NCI-H2196 treated with DMSO at 0.1 percent for 48 hours (cell line): ENCODE measurements at regions not wholly inside any gene's neighbourhood (a gene's known extent, or its start where the extent isn't known, plus 50 kb on each side); places are given as distances from the start of the nearest gene placed in this dataset.
A peak's percentile ranks its signal among the peaks of the same experiment; 100 is the strongest.
"Not testable (repeated sequence)": the region's sequence is repeated elsewhere in the genome, so short reads cannot be mapped to it uniquely, and the experiment has no call there.

Experiments used
- DNase-seq: peaks from one replicate; lab custom pipeline; 2025; ENCODE audit not compliant: unreplicated experiment; lab: John Stamatoyannopoulos, UW

DNA sequence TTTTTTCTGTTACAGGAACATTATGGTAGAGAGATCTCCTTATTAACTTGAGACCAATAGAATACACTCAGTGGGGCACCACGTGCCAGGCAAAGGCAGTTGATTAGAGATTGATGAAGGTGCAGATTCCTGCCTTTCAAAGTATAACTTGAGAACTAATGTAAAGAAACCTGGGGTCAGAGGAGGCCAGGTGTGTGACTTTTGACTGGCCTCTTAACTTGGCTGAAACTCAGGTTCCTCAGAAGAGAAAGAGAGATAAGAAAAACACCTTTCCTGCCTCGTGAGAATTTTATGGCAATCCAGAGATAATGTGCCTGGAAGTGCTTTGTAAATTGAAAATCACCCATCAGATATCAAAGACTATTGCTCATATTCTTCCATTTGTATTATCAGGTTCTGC, 110.7 kb upstream of the GZMB start:
- DNase-seq = no peak

DNA sequence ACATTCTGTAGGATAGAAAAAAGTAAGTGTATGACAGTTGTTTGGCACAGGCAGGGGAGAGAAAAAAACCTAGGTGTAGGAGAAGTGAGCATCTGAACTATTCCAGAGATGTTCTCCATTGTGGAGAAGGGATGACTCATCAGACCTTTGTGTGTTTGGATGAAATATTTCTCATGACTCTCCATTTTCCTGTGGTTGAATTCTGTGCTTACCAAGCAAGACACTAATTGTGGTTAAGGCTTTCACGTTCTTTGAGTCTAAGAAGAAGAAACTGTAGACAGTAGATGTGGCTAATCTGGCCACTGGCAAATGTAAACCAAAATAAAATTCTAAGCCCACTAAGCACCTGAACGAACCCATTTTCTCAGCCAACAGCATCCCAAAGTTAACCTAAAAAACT, 107.9 kb upstream of the GZMB start:
- DNase-seq = no peak

DNA sequence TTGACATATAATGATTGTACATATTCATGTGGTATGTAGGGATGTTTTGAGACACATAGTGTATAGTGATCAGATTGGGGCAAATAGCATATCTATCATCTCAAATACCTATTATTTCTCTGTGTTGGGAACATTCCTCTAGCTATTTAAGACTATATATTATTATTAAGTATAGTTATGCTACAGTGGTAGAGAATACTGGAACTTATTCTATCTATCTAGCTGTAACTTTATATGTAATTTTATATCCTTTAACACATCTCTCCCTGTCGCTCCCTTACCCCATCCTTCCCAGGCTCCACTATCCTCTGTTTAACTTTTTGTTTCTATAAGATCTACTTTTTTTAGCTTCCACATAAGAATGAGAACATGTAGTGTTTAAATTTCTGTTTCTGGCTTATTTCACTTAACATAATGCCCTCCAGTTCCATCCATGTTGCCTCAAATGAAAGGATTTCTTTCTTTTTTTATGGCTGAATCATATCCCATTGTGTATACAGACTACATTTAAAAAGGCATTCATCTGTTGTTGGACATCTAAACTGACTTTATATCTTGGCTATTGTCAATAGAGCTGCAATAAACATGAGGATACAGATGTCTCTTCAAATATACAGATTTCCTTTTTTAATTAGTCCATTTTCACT, 102.1 kb upstream of the GZMB start:
- DNase-seq = no peak

DNA sequence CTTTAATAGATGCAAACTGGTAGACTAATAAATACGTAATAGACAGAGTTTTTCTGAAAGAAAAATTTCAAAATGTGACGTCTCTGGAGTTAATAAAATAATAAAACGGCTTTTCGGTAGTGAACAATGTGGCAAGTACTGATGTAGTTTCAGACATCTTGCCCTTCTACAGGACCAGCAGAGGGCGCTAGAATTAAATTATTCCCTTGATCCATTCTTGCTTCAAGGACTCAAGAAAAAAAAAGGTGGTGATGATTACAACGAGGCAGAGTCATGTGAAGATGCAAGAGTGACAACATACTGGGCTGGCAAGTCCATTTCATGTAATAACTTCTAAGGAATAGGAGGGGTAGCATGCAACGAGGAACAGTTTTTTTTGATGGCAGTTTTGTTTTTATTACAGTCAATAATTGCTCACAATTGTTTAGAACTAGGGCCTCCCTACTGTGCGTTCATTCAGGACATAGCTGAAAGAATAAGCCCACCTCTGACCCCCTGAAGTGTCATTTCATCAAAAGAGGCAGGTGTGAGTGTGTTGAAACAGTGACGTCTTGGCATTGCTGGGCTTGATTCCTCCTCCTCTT, 101.0 kb upstream of the GZMB start:
- DNase-seq = peak; percentile 40

DNA sequence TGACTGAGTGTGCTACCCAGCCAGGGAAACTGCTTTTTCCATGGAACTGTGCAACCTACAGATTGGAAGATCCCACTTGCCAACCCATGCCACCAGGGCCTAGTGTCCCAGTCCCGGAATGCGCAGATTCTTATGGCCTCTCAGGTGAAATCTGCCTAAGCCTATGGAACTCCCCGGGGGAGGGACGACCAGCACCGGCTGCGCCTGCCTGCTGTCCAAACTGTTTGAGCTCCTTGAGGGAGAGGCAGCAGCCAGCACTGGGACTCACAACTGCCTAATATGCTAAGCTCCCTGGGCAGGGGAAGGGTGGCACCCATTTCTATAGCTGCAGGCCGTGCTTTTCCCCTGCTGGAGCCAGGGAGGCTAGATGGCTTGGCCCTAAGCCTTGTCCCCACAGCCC, 92.5 kb upstream of the GZMB start:
- DNase-seq = no peak

DNA sequence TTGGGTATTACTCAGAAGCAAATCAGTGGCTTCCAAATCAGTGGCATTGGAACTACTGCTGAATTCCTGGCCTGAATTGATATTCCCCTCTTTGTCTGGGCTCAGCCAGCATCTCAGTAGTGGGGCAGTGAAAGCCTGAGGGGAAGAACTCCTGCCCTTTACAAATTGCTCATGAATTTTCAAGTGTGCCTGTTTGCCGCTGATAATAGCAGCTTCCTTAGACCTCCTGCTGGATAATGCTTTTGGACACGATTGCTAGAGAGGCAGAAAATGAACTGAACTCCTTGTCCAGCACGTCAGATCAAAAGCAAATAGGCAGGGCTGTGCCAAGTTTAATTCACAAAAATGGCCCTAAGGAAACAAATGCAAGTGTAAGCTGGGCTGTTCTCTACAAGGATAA, 91.3 kb upstream of the GZMB start:
- no peak for DNase-seq

DNA sequence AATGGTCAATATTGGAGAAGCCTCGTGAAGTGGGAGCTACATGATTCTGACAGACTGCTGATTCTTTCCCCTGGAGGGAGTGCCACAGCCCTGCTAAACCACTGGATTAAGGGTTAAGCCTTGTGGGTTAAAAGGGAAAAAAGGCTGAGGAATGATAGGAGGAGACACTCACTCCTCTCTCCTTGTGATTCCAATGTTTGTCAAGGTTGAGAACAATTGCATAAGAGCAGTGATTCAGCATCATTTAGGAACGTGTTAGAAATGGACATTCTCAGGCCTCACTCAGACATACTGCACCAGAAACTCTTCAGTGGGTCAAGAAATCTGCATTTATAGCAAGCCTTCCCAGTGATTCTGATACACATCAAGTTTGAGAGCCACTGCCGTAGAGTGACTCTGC, 87.8 kb upstream of the GZMB start:
- DNase-seq = no peak

DNA sequence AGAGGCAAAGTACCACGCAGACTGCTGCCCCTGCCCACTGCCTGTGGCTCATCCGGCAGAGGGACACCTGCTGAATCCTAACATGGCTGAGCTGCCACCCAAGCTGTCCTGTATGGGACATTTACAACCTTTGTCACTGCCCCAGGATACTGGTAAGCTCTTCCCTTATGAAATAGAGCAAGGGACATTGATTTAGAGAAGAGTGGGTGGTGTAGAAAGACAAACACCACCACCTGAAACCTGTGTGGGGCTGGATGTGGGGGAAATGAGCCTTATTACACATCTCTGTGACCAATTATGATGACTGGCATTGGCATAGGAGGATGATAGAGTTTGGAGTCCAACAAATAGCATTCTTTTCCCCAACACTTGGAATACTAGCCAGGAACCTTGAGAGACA, 81.2 kb upstream of the GZMB start:
- no peak for DNase-seq

DNA sequence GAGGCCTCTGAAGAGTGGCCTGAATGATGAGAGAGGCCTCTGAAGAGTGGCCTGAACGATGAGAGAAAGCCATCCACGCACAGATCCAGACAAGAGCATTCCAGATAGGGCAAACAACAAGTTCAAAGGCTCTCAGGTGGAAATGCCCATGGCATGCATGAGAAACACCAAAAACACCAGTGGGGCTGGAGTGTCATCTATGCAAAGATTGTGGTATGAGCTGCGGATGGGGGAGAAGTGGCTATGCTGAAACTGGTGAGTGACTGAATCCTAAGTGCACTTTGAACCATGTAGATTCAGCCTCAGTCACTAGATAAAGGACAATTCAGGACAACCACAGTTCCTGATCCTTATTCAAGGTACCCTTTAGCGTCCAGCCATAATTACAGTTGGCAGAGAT, 79.4 kb upstream of the GZMB start:
- DNase-seq = no peak

DNA sequence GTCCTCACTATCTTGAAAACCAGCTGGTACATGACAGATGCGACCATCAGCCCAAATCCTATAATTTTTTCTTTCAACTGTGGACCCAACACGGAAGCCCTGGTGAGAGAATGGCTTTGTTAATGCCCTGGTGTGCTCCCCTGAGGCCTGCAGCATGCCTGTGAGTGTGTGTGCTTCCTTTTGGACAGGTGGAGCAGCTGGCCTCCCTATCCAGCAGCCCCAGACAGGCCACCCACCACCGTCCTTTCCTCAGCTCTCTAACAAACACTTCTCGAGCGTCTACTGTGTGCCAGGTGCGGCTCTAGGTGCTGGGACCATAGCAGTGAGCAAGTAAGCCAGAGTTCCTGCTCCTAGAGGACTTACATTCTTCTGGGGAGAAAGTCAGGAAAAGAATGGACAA, 78.9 kb upstream of the GZMB start:
- no peak for DNase-seq

DNA sequence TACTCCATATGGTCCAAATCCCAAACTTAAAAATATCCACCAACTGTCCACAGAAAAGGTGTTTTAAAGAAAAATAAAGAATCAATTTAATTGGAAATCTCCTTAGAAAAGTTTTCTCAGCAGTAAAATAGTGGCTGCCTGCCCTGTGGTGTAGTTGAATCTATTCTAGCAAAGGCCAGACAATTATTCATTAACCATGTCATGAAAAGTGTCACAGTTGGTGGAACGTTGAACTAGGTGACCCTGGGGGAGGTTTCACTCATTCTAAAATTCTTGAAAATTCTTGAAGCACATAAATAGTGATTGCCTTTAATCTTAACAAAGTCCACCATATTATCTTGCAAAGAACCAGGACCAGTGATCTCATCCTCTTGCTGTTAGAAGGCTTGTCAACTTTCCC, 78.4 kb upstream of the GZMB start:
- no peak for DNase-seq

DNA sequence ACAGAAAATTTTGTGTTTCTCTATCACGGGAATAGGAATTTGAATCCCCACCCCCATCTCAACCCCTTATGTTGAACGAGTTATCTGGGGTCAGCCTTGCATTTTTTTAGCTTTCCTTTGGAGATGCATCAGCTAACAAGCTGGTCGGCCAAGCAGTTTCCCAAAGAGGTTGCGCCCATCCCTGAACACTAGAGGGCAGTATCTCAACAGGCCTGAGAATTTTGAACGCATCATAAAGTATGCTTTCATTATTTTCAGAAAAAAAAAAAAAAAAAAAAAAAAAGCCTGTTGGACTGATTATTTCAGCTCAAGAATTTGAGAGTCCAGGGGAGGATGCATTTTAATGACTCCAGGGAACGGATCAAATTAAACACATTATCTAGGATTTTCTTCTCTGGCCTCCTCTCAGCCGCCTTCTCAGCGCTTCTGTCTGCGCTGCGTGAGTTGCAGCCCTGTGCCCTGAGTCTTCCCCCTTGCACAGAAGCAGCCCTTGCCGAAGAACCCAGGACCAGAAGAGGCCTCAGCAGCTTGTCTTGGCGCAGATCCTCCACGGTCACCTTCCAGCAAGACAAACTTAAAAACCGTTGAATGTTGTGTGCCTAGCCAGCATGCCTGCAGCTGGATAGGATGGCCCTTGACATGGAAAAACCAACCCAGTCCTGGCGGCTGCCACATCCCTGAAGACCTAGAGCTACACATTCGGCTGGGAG, 76.6 kb upstream of the GZMB start:
- DNase-seq = peak; percentile 41

DNA sequence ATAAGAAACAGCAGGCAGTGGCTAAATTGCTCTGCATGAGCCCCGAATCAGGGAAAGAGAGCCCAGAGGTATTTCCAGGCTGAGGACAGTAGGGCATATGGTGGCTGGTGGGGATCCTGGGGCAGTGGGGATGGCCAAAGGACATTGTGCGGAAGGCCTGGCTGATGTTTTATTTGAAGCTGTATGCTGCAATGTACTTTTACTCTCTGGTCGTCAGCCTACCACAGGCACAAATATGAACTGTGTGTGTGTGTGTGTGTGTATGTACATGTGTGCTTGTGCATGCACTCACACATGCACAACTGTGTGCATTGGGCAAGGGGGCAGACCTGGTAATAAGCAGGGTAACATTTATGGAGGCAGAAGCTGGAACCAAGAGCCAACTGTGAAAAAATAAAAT, 74.7 kb upstream of the GZMB start:
- DNase-seq = no peak

DNA sequence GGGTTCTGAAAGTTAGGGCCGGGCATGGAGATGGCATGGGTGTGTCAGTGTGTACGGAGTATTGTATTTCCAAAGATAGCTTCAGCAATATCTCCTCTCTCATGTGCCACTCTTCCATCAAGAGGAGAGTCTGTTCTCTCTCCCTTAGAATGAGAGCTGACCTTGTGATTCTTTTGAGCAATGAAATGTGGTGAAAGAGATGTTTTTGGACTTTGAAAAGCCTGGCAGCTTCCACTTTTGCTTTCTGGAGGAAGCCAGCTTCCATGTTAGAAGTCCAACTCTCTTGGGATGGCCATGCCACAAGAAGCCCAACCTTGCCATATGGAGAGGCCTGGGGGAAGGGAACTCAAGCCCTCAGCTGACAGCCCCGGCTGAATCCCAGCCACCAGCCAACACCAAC, 72.4 kb upstream of the GZMB start:
- no peak for DNase-seq

DNA sequence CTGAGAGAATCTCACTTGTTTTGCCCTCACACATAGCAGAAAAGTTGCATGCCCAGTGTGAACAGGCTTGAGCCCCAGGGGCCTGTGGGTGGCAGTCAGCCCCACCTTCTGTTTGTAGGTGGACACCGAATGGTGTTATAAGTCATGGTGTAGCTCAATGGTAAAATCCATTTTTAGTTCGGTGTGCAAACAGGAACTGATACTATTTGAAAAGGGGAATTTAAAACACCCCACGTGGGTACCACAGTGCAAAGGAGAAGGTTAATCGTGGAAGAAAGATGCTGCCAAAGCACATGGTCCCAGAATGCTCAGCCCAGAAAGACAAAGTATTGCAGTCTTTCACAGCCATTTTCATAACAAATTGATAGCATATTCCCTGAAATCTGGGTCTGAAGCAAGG, 71.8 kb upstream of the GZMB start:
- no peak for DNase-seq

DNA sequence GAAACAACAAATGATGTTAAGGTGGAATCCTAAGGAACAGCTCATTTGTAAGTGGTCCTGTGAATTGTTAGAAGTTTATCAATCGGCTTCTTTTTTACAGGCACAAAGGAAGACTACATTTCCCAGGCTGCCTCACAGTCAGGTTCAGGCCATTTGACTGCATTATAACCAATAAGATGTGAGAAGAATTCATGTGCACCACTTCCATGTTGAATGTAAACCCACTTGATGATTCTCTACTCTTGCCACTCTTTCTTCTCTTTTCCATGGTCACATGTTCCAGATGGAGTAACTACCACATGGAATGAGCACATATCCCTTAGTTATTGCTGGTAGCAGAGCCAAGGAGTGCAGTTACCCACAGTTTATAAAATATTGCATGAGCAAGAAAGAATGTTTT, 67.1 kb upstream of the GZMB start:
- DNase-seq = no peak

DNA sequence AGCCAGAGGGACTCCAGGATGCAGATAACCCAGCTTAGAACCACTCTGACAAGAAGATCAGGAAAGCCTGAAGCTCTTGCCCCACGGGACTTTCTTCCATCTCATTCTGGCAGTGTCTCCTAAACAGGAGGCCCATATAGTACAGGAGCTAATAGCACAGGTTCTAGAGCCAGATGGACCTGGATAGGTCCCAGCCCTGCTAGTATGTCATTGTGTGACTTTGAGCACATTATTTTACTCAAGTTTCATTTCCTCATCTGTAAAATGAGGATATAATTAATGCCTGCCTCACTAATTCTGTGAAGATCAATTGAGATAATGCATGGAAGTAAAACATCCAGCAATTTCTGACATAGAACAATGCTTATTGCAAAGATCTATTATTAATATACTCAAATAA, 66.5 kb upstream of the GZMB start:
- DNase-seq = no peak

DNA sequence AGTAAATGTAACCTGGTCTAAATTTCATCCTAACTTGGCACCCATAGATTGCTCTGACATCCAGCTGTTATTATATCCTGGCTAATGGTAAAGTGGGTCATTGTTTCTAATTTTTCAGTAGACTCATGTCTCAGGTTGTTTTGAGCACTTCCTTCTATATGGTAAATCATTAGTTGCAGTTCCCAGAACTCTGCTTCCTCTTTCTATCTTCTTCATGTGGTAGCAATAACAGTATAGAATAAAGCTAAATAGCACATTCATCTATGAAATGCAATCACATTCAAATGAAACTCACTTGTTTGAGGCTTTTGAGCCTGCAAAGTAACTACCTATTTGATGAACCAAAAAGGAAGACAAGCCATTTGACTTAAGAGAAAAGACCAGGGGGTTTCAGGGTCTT, 65.1 kb upstream of the GZMB start:
- no peak for DNase-seq

DNA sequence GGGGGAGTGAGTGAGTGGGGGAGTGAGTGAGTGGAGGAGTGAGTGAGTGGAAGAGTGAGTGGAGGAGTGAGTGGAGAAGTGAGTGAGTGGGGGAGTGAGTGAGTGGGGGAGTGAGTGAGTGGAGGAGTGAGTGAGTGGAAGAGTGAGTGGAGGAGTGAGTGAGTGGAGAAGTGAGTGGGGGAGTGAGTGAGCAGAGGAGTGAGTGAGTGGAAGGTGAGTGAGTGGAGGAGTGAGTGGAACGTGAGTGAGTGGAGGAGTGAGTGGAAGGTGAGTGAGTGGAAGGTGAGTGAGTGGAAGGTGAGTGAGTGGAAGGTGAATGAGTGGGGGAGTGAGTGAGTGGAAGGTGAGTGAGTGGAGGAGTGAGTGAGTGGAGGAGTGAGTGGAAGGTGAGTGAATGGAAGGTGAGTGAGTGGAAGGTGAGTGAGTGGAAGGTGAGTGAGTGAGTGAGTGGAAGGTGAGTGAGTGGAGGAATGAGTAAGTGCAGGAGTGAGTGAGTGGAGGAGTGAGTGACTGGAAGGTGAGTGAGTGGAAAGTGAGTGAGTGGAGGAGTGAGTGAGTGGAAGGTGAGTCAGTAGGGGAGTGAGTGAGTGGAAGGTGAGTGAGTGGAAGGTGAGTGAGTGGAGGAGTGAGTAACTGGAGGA, 62.4 kb upstream of the GZMB start:
- DNase-seq = not testable (repeated sequence)

DNA sequence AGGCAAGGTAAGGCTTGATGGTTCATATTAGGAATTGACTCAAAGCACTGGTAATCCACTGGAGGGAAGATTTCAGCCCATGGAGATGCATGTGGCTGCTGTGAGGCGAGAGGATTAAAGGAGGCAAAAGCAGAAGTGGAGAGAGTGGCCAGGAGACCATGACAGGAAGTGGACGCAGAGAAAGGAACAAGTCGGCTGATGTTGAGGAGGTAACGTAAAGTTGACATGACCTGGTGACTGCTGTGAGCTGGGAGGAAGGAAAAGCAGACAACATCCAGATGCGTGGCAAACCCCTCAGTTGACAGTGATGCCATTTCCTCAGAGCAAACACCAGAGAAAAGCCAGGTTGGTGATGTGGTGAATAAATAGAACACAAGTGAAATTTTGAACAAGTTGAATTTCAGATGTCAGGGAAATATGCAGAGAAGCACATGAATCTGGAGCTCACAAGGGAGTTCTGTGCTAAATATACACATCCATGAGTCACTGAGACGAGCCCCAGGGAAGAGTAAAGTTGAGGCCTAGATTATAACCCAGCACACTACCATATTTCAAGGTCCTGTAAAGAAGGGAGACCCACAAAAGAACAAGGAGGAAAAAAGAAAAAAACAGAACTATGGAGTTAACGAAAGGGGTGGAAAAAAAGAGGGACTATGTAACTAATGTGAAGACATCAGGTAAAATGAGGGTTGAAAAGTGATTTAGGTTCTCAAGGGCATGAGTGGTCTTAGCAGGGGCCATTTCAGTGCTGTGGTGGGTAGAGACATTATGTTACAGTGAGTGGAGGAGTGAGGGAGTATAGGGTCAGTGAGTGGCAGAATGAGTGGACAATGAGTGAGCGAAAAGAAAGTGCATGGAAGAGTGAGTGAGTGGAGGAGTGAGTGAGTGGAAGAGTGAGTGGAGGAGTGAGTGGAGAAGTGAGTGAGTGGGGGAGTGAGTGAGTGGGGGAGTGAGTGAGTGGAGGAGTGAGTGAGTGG, 61.6 kb upstream of the GZMB start:
- no peak for DNase-seq

DNA sequence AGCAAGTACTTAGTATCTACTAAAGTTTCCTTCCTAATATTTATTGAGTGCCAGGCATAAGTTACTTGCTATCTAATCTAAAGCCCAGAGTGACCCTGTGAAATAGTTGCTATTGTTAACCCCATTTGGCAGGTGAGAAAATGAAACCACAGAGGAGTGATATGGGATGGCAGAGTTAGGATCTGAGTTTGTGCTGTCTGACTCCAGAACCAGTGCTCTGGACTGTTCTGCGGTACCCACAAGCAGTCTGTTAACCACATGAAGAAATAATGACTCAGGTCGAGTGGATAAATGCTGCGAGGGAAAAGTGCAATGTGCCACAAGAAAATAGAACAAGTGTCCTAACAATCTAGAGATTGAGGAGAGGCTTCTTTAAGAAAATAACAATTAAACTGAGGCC, 60.7 kb upstream of the GZMB start:
- DNase-seq = no peak
